Psoas muscle (tissue), 7 donors: ENCODE measurements at regions not wholly inside any gene's neighbourhood (a gene's known extent, or its start where the extent isn't known, plus 50 kb on each side); places are given as distances from the start of the nearest gene placed in this dataset.
A peak's percentile ranks its signal among the peaks of the same experiment; 100 is the strongest.

Source experiments
- ATAC-seq, 4 donors: fragments of 200-7000 bp; cut with Tn5 transposase; one replicate each; pipeline ENCODE4 v1.9.1; 2020; ENCODE audit warnings: moderate library complexity in 3 of 4, mild to moderate bottlenecking in 2 of 4
- DNase-seq, 2 donors: peaks; one replicate each; pipeline ENCODE4 v3.0.0-alpha.2; 2020
- H3K27ac ChIP-seq: fragments of 200-600 bp; one replicate; pipeline ENCODE4 v1.8.0; 2022
- H3K27me3 ChIP-seq, 3 donors: fragments of 200-600 bp in 1 of 3; one replicate each; pipeline versions ENCODE4 v1.6.1 to v1.8.0; 2013 to 2022; ENCODE audit warnings: low read length in 2 of 3, mild to moderate bottlenecking in 2 of 3, moderate library complexity in 1 of 3; ENCODE audit not compliant: insufficient read depth in 3 of 3
- H3K36me3 ChIP-seq, 2 donors: fragments of 200-600 bp in 1 of 2; one replicate each; pipeline versions ENCODE4 v1.6.1 to v1.8.0; 2013 to 2022; ENCODE audit warnings: low read depth in 1 of 2, mild to moderate bottlenecking in 1 of 2, moderate library complexity in 1 of 2; ENCODE audit not compliant: insufficient read depth in 1 of 2
- H3K4me1 ChIP-seq: fragments of 200-600 bp; one replicate; pipeline ENCODE4 v1.8.0; 2022
- H3K4me3 ChIP-seq: fragments of 200-600 bp; one replicate; pipeline ENCODE4 v1.8.0; 2022; ENCODE audit warnings: mild to moderate bottlenecking
- H3K9me3 ChIP-seq: fragments of 200-600 bp; one replicate; pipeline ENCODE4 v1.8.0; 2022
- CTCF ChIP-seq: fragments of 200-600 bp; IDR thresholded peaks from one replicate; pipeline ENCODE4 v1.8.0; 2022; ENCODE audit warnings: antibody characterized with exemption
- WGBS, 3 donors: extraction: QIAGEN DNeasy Blood & Tissue Kit; methylation state at CpG; one replicate each; pipeline versions ENCODE4 v1.1.6 to v1.1.7; 2013; 5-methylcytosine and 5-hydroxymethylcytosine counted together
- intact Hi-C, 2 donors: fragments of 100-400 bp; cut with DNase I; formaldehyde crosslinking; loops; one replicate each; pipeline versions ENCODE4 v1.11.0 to v1.14.2; 2022
- donor health status: healthy with polysubstance abuse.
- donor health status: DM: no; HTN: no; CAD: no; lungs with moderate emphysema.
- donor health status: Bipolar disorder and iron deficiency.
- donor health status: healthy.
- donor health status: DM: yes; HTN: yes; CAD: no.
- donor health status: DM: no; HTN: no; CAD: no.
- donor health status: DM: yes; HTN: yes; CAD: no.

- Histone ChIP-seq H3K36me3 (no peaks in the 10 kb centered on the region), H3K27ac (no peak overlapping the region), H3K9me3 (no peaks in the 10 kb centered on the region), H3K27me3 (no peaks in the 10 kb centered on the region), H3K4me3 (no peak overlapping the region), H3K4me1 (peaks cover 23% of the 10 kb centered on the region)
- DNase-seq (no peak), ATAC-seq (no peak)
- intact Hi-C loops = no loop called here
- no peak for TF ChIP-seq CTCF
- 88 to 92% (median 89%) methylated on average over 6 of the region's 6 CpGs for WGBS, 3 donors
These were observed 98.6 kb upstream of the LPP start for GRCh38 chr3:188055388-188055787.

- H3K4me3 ChIP-seq = no peak overlapping the region
- no peak overlapping the region for H3K27ac ChIP-seq
- H3K9me3 ChIP-seq = no peaks in the 10 kb centered on the region
- no peak for ATAC-seq
- peaks cover 29% of the 10 kb centered on the region for H3K4me1 ChIP-seq
- intact Hi-C loops = no loop called here
- no peaks in the 10 kb centered on the region for H3K27me3 ChIP-seq
- no peak for DNase-seq
- no peak for TF ChIP-seq CTCF
- 84 to 93% (median 93%) methylated on average over 3 of the region's 3 CpGs for WGBS, 3 donors
- no peaks in the 10 kb centered on the region for H3K36me3 ChIP-seq
These were observed 96.8 kb upstream of the LPP start for GRCh38 chr3:188057124-188057523.

GRCh38 chr3:188058569-188059184, 95.3 kb upstream of the LPP start:
- 83 to 86% (median 84%) methylated on average over 5 of the region's 5 CpGs for WGBS, 3 donors
- H3K36me3 ChIP-seq = no peaks in the 10 kb centered on the region
- H3K4me1 ChIP-seq = peaks cover 22% of the 10 kb centered on the region
- no peak for TF ChIP-seq CTCF
- no peak for DNase-seq
- intact Hi-C loops = no loop called here
- no peak overlapping the region for H3K4me3 ChIP-seq
- no peak for ATAC-seq
- H3K27me3 ChIP-seq = no peaks in the 10 kb centered on the region
- no peaks in the 10 kb centered on the region for H3K9me3 ChIP-seq
- no peak overlapping the region for H3K27ac ChIP-seq

GRCh38 chr3:188059351-188059750, 94.6 kb upstream of the LPP start:
- ATAC-seq (no peak), DNase-seq (no peak)
- no peak for TF ChIP-seq CTCF
- H3K4me3 ChIP-seq = no peak overlapping the region
- H3K4me1 ChIP-seq = peaks cover 15% of the 10 kb centered on the region
- no peaks in the 10 kb centered on the region for H3K36me3 ChIP-seq
- no peak overlapping the region for H3K27ac ChIP-seq
- intact Hi-C loops = no loop called here
- H3K27me3 ChIP-seq = no peaks in the 10 kb centered on the region
- no peaks in the 10 kb centered on the region for H3K9me3 ChIP-seq
- WGBS, 3 donors = 59 to 88% (median 71%) methylated on average over 3 of the region's 3 CpGs

GRCh38 chr3:188060264-188060835, 93.6 kb upstream of the LPP start:
- H3K27ac ChIP-seq = no peak overlapping the region

More at GRCh38 chr3:188060264-188060835, 93.6 kb upstream of the LPP start:
- H3K27me3 ChIP-seq = no peaks in the 10 kb centered on the region
- intact Hi-C loops = no loop called here
- peak in 3 of 4 donors; percentile 33 to 49 (median 45) for ATAC-seq
- no peaks in the 10 kb centered on the region for H3K9me3 ChIP-seq
- peaks cover 9% of the 10 kb centered on the region for H3K4me1 ChIP-seq
- no peak overlapping the region for H3K4me3 ChIP-seq
- WGBS, 3 donors = 24 to 71% (median 38%) methylated on average over 2 of the region's 2 CpGs
- no peak for DNase-seq
- TF ChIP-seq CTCF = no peak
- H3K36me3 ChIP-seq = no peaks in the 10 kb centered on the region
